ENCODE measurements at regions not wholly inside any gene's neighbourhood (a gene's known extent, or its start where the extent isn't known, plus 50 kb on each side); places are given as distances from the start of the nearest gene placed in this dataset.

DNA sequence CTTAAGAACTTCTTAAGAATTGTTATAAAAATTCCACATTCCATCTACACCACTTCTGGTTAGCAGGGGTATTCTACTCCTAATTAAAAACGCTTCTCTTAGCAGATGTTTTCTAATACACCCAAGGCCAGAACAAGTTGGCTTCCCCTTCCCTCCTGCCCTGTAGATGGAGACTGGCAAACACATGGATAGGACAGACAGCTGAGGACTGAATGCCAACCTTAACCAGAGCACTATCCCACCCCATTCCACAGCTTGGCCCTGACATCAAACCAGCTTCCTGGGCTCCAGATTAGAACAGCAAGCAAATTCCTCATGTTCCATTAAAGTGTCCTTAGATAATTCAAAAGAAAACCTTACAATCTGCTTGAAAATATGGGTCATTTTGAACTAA, 56.6 kb upstream of the IL6 start:
- Mint-ChIP-seq H3K27ac (0 out of 2 replicates have a peak overlapping the region, but pooled peaks have one; percentile 20), H3K9me3 (peaks cover 6% of the 10 kb centered on the region), H3K4me3 (no peak overlapping the region), H3K36me3 (peaks cover 4% of the 10 kb centered on the region; the same call in 1 of the 2 replicates), H3K27me3 (ENCODE audit: low read depth) (no peaks in the 10 kb centered on the region; the same call in 1 of the 2 replicates), H3K4me1 (peaks cover 82% of the 10 kb centered on the region)
- ChIA-PET POLR2A (interaction anchor here (0.7 kb wide), 1 partner anchor 17 kb away, joined by 3 read pairs; no protein-coding TSS in a partner anchor), CTCF (interaction anchor here (3.8 kb wide), 1 partner anchor 9 kb away, joined by 21 read pairs; no protein-coding TSS in a partner anchor)
- no peak for DNase-seq (ENCODE audit: low spot score)
- no peak for TF ChIP-seq ZNF219 (CRISPR knock-in tag; IDR thresholded peaks at IDR 0.05; ENCODE audit: borderline replicate concordance)
- TF ChIP-seq, protein P1, sequence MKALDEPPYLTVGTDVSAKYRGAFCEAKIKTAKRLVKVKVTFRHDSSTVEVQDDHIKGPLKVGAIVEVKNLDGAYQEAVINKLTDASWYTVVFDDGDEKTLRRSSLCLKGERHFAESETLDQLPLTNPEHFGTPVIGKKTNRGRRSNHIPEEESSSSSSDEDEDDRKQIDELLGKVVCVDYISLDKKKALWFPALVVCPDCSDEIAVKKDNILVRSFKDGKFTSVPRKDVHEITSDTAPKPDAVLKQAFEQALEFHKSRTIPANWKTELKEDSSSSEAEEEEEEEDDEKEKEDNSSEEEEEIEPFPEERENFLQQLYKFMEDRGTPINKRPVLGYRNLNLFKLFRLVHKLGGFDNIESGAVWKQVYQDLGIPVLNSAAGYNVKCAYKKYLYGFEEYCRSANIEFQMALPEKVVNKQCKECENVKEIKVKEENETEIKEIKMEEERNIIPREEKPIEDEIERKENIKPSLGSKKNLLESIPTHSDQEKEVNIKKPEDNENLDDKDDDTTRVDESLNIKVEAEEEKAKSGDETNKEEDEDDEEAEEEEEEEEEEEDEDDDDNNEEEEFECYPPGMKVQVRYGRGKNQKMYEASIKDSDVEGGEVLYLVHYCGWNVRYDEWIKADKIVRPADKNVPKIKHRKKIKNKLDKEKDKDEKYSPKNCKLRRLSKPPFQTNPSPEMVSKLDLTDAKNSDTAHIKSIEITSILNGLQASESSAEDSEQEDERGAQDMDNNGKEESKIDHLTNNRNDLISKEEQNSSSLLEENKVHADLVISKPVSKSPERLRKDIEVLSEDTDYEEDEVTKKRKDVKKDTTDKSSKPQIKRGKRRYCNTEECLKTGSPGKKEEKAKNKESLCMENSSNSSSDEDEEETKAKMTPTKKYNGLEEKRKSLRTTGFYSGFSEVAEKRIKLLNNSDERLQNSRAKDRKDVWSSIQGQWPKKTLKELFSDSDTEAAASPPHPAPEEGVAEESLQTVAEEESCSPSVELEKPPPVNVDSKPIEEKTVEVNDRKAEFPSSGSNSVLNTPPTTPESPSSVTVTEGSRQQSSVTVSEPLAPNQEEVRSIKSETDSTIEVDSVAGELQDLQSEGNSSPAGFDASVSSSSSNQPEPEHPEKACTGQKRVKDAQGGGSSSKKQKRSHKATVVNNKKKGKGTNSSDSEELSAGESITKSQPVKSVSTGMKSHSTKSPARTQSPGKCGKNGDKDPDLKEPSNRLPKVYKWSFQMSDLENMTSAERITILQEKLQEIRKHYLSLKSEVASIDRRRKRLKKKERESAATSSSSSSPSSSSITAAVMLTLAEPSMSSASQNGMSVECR (CRISPR knock-in tag; IDR thresholded peaks at IDR 0.05; ENCODE audit: borderline replicate concordance) = no peak
- no peak for TF ChIP-seq TCF7 (CRISPR knock-in tag; IDR thresholded peaks at IDR 0.05; ENCODE audit: low read depth)
- no peak for TF ChIP-seq ZNF671 (CRISPR knock-in tag; IDR thresholded peaks at IDR 0.05)
- TF ChIP-seq, protein P2, sequence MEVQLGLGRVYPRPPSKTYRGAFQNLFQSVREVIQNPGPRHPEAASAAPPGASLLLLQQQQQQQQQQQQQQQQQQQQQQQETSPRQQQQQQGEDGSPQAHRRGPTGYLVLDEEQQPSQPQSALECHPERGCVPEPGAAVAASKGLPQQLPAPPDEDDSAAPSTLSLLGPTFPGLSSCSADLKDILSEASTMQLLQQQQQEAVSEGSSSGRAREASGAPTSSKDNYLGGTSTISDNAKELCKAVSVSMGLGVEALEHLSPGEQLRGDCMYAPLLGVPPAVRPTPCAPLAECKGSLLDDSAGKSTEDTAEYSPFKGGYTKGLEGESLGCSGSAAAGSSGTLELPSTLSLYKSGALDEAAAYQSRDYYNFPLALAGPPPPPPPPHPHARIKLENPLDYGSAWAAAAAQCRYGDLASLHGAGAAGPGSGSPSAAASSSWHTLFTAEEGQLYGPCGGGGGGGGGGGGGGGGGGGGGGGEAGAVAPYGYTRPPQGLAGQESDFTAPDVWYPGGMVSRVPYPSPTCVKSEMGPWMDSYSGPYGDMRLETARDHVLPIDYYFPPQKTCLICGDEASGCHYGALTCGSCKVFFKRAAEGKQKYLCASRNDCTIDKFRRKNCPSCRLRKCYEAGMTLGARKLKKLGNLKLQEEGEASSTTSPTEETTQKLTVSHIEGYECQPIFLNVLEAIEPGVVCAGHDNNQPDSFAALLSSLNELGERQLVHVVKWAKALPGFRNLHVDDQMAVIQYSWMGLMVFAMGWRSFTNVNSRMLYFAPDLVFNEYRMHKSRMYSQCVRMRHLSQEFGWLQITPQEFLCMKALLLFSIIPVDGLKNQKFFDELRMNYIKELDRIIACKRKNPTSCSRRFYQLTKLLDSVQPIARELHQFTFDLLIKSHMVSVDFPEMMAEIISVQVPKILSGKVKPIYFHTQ (CRISPR knock-in tag; IDR thresholded peaks at IDR 0.05) = no peak
- TF ChIP-seq, protein P3, sequence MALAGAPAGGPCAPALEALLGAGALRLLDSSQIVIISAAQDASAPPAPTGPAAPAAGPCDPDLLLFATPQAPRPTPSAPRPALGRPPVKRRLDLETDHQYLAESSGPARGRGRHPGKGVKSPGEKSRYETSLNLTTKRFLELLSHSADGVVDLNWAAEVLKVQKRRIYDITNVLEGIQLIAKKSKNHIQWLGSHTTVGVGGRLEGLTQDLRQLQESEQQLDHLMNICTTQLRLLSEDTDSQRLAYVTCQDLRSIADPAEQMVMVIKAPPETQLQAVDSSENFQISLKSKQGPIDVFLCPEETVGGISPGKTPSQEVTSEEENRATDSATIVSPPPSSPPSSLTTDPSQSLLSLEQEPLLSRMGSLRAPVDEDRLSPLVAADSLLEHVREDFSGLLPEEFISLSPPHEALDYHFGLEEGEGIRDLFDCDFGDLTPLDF (CRISPR knock-in tag; IDR thresholded peaks at IDR 0.05) = no peak
- TF ChIP-seq GRHL2 (CRISPR knock-in tag; IDR thresholded peaks at IDR 0.05; ENCODE audit: insufficient replicate concordance, severe bottlenecking) = no peak
- TF ChIP-seq SOX15 (CRISPR knock-in tag; IDR thresholded peaks at IDR 0.05) = no peak
- no peak for TF ChIP-seq KAT7 (CRISPR knock-in tag; IDR thresholded peaks at IDR 0.05; ENCODE audit: borderline replicate concordance)
- TF ChIP-seq, protein P4, sequence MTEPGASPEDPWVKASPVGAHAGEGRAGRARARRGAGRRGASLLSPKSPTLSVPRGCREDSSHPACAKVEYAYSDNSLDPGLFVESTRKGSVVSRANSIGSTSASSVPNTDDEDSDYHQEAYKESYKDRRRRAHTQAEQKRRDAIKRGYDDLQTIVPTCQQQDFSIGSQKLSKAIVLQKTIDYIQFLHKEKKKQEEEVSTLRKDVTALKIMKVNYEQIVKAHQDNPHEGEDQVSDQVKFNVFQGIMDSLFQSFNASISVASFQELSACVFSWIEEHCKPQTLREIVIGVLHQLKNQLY (CRISPR knock-in tag; IDR thresholded peaks at IDR 0.05) = no peak
- no peak for ATAC-seq

DNA sequence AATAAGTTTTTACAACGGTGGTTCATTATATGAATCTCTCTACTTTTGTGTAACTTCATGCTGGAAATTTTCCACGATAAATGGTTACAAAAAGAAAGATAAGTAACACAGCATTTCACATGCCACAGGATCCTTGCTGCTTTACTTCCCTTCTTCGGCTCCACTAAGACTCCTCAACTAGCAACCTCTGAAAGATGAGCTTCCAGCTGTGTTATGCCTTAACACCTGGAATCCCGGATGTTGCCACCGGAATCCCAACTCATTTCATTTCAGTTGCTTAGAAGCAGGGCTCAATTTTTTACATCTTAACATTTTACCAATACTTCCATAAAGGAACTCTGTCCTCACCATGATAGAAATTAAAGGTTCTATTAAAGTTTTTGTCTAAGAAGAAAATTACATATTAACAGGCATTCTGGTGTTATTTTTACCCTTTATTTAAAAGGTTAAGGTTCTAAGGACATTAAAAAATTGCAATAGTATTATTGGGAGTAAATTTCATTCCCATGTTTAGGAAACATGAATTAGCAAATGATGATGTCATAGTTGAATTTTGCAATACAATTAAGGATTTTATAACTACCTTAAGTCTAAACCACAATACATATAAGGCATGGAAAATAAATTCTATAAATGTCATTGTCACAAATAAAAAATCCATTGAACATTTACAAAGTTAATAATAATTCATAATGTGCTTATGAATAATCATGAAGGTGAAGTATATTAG, 57.1 kb upstream of the IL6 start:
- POLR2A ChIA-PET = interaction anchor here (0.7 kb wide), 1 partner anchor 17 kb away, joined by 3 read pairs; no protein-coding TSS in a partner anchor
- peaks cover 4% of the 10 kb centered on the region; the same call in 1 of the 2 replicates for H3K36me3 Mint-ChIP-seq
- CTCF ChIA-PET = interaction anchor here (1.8 to 3.8 kb wide), 3 partner anchors 9 to 83 kb away, joined by 6 to 21 read pairs (median 16); no protein-coding TSS in a partner anchor
- peaks cover 82% of the 10 kb centered on the region for H3K4me1 Mint-ChIP-seq
- ATAC-seq (no peak; the same call in 1 of the 2 replicates), DNase-seq (ENCODE audit: low spot score) (no peak)
- no peaks in the 10 kb centered on the region; the same call in 1 of the 2 replicates for H3K27me3 Mint-ChIP-seq (ENCODE audit: low read depth)
- no peak overlapping the region for H3K4me3 Mint-ChIP-seq
- peak overlapping the region; percentile 51; the same call in 1 of the 2 replicates for H3K27ac Mint-ChIP-seq
- H3K9me3 Mint-ChIP-seq = peaks cover 6% of the 10 kb centered on the region
- TF ChIP-seq, protein P5, sequence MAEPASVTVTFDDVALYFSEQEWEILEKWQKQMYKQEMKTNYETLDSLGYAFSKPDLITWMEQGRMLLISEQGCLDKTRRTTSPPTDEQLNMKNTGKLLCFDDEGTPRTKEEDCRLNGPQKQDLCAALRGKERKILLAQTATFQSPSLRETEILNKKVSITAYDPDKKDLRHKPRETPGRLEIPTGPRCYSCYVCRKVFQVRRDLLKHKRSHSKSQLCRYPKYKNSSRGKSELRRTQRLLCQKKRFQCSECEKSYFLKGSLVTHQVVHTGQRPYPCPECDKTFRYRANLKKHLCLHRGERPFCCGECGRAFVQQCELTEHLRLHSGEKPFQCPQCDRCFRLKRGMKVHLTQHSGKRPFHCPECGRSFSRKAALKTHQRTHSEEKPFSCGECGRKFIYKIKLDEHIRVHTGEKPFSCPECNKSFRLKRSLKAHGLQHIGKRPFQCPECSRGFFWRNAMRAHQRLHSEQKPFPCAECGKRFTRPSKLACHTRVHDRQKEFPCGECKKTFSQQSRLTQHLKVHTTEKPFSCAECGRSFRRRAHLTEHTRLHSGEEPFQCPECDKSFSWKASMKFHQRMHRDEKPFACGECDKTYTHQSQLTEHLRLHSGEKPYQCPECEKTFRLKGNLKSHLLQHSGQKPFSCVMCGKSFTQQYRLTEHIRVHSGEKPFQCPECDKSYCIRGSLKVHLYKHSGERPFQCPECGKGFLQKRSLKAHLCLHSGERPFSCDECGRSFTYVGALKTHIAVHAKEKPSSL (CRISPR knock-in tag; conservative IDR thresholded peaks at IDR 0.05) = no peak
- TF ChIP-seq, protein P6, sequence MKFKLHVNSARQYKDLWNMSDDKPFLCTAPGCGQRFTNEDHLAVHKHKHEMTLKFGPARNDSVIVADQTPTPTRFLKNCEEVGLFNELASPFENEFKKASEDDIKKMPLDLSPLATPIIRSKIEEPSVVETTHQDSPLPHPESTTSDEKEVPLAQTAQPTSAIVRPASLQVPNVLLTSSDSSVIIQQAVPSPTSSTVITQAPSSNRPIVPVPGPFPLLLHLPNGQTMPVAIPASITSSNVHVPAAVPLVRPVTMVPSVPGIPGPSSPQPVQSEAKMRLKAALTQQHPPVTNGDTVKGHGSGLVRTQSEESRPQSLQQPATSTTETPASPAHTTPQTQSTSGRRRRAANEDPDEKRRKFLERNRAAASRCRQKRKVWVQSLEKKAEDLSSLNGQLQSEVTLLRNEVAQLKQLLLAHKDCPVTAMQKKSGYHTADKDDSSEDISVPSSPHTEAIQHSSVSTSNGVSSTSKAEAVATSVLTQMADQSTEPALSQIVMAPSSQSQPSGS (CRISPR knock-in tag; IDR thresholded peaks at IDR 0.05; ENCODE audit: borderline replicate concordance, low read depth) = no peak
- TF ChIP-seq, protein P7, sequence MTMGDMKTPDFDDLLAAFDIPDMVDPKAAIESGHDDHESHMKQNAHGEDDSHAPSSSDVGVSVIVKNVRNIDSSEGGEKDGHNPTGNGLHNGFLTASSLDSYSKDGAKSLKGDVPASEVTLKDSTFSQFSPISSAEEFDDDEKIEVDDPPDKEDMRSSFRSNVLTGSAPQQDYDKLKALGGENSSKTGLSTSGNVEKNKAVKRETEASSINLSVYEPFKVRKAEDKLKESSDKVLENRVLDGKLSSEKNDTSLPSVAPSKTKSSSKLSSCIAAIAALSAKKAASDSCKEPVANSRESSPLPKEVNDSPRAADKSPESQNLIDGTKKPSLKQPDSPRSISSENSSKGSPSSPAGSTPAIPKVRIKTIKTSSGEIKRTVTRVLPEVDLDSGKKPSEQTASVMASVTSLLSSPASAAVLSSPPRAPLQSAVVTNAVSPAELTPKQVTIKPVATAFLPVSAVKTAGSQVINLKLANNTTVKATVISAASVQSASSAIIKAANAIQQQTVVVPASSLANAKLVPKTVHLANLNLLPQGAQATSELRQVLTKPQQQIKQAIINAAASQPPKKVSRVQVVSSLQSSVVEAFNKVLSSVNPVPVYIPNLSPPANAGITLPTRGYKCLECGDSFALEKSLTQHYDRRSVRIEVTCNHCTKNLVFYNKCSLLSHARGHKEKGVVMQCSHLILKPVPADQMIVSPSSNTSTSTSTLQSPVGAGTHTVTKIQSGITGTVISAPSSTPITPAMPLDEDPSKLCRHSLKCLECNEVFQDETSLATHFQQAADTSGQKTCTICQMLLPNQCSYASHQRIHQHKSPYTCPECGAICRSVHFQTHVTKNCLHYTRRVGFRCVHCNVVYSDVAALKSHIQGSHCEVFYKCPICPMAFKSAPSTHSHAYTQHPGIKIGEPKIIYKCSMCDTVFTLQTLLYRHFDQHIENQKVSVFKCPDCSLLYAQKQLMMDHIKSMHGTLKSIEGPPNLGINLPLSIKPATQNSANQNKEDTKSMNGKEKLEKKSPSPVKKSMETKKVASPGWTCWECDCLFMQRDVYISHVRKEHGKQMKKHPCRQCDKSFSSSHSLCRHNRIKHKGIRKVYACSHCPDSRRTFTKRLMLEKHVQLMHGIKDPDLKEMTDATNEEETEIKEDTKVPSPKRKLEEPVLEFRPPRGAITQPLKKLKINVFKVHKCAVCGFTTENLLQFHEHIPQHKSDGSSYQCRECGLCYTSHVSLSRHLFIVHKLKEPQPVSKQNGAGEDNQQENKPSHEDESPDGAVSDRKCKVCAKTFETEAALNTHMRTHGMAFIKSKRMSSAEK (CRISPR knock-in tag; IDR thresholded peaks at IDR 0.05; ENCODE audit: borderline replicate concordance) = peak; percentile 45; the same call in 1 of the 2 replicates
- TF ChIP-seq TCF7 (CRISPR knock-in tag; IDR thresholded peaks at IDR 0.05; ENCODE audit: low read depth) = no peak

All from WTC11 (cell line).